ENCODE measurements at regions not wholly inside any gene's neighbourhood (a gene's known extent, or its start where the extent isn't known, plus 50 kb on each side); places are given as distances from the start of the nearest gene placed in this dataset.
"Not testable (repeated sequence)": the region's sequence is repeated elsewhere in the genome, so short reads cannot be mapped to it uniquely, and the experiment has no call there.

DNA sequence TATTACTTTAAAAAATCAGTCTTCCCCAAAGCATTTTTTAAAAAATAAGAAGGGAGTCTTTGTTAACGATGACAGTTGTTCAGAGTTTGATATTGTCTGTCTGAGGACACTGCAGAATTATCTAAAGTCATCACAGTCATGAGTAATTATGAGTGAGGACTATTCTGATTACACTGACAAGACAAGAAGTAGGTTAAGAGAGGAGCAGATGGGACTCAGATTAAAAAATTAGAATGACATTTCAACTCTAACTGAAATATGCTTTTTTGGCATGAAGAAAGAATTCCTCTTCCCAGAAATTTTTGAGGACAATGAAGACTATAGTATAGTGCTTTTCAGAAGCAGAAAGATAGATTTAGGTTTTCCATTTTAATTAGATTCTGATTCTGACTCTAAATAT lies 456.5 kb downstream of the EPHA7 start:
- DNase-seq (ENCODE audit: extremely low spot score, insufficient read length, low read depth): no peak
- no peak for FAIRE-seq

DNA sequence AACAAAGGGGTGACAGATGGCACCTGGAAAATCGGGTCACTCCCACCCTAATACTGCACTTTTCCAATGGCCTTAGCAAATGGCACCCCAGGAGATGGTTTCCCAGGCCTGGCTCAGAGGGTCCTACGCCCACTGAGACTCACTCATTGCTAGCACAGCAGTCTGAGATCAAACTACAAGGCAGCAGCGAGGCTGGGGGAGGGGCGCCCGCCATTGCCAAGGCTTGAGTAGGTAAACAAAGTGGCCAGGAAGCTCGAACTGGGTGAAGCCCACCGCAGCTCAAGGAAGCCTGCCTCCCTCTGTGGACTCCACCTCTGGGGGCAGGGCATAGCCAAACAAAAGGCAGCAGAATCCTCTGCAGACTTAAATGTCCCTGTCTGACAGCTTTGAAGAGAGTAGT lies 467.2 kb downstream of the EPHA7 start:
- FAIRE-seq; DNase-seq (ENCODE audit: extremely low spot score, insufficient read length, low read depth): not testable (repeated sequence)

GRCh38 chr6:92945799-92946198 lies 473.6 kb downstream of the EPHA7 start:
- no peak for FAIRE-seq
- no peak for DNase-seq (ENCODE audit: extremely low spot score, insufficient read length, low read depth)

GRCh38 chr6:92944132-92944531 lies 475.2 kb downstream of the EPHA7 start:
- FAIRE-seq: no peak
- no peak for DNase-seq (ENCODE audit: extremely low spot score, insufficient read length, low read depth)

- no peak for DNase-seq (ENCODE audit: extremely low spot score, insufficient read length, low read depth)
- FAIRE-seq: no peak
Measured at GRCh38 chr6:92942549-92942948, 476.8 kb downstream of the EPHA7 start.

DNA sequence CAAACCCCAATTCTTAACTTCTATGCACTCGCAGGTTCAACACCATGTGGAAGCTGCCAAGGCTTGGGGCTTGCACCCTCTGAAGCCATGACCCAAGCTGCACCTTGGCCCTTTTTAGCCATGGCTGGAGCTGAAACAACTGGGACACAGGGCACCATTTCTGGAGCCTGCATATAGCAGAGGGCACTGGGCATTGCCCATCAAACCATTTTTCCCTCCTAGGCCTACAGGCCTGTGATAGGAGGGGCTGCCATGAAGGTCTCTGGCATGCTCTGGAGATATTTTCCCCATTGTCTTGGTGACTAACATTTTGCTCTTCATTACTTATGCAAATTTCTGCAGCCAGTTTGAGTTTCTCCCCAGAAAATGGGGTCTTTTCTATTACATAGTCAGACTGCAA lies 484.7 kb downstream of the EPHA7 start:
- FAIRE-seq (no peak), DNase-seq (ENCODE audit: extremely low spot score, insufficient read length, low read depth) (no peak)

- FAIRE-seq (no peak), DNase-seq (ENCODE audit: extremely low spot score, insufficient read length, low read depth) (no peak)
Measured at GRCh38 chr6:92930171-92930570, 489.2 kb downstream of the EPHA7 start.

GRCh38 chr6:92922216-92922806 lies 497.0 kb downstream of the EPHA7 start:
- no peak for DNase-seq (ENCODE audit: extremely low spot score, insufficient read length, low read depth)
- no peak for FAIRE-seq

DNA sequence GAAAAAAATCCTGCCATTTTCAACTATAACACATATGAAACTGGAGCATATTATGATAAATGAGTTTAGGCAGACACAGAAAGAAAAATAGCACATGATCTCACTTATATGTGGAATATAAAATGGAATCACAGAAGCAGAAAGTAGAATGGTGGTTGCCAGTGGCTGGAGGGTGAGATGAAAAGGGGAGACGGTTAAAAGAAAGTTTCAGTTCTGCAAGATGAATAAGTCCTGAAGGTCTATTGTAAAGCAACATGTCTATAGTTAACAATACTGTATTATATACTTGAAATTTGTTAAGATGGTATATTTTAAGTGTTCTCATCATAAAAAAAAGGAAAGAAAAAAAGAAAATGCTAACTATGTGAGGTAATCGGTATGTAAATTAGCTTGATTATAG lies 503.9 kb downstream of the EPHA7 start:
- no peak for FAIRE-seq
- no peak for DNase-seq (ENCODE audit: extremely low spot score, insufficient read length, low read depth)

GRCh38 chr6:92911301-92911700 lies 508.1 kb downstream of the EPHA7 start:
- FAIRE-seq (no peak), DNase-seq (ENCODE audit: extremely low spot score, insufficient read length, low read depth) (no peak)

DNA sequence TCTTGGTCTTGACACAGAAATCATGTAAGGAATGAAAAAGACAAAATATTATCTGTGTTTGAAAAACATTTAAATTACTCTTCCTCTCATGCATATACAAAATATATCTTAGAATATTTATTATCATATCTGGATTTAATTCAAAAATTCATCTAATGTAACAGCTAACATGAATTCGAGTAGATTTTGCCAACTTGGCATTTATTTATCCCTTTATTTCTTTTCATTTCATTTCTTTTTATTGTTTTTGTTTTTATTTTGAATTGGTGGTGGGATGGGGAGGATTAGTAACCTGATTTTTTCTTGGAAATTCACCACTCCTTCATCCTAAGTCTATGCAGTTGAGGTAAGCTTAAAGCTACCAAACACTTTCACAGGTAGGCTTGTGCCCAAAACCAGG lies 508.7 kb downstream of the EPHA7 start:
- DNase-seq (ENCODE audit: extremely low spot score, insufficient read length, low read depth) (no peak), FAIRE-seq (no peak)

DNA sequence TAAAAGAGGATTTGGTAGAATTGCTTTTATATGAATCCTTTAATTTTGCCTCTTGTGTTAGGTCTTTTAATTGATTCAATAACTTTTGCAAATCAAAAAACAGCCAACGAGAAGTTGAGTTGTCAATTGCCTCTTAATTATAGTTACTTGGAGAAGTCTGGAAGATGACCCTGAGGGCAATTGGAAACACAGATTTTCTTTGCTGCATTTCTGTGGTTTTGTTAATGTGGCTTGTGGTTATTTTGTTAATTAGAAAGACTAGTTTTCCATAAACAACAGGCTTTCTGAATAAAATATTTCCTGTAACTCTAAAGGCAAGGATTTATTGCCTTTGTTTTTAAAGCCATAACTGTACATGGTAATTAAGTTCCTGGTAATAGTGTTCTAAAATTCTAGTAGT lies 513.0 kb downstream of the EPHA7 start:
- DNase-seq (ENCODE audit: extremely low spot score, insufficient read length, low read depth) (no peak), FAIRE-seq (no peak)

DNA sequence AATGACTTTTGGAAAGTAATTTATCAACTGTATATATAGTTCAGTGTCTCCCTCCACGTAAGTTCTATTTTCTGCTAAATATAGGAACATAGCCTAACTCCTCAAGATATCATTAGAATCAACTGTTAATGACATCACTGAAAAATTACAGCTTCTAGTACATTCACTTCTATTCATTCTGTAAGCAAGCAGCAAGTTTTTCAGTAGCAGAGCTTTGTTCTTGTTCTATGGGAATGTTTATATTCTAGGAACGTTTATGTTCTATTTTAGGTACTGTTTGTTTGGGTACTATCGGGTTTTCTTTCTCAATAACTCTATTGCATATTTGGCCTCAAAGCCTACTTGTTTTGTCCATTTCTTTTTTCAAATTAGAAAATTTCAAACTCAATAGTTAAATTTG lies 525.6 kb downstream of the EPHA7 start:
- no peak for FAIRE-seq
- no peak for DNase-seq (ENCODE audit: extremely low spot score, insufficient read length, low read depth)

DNA sequence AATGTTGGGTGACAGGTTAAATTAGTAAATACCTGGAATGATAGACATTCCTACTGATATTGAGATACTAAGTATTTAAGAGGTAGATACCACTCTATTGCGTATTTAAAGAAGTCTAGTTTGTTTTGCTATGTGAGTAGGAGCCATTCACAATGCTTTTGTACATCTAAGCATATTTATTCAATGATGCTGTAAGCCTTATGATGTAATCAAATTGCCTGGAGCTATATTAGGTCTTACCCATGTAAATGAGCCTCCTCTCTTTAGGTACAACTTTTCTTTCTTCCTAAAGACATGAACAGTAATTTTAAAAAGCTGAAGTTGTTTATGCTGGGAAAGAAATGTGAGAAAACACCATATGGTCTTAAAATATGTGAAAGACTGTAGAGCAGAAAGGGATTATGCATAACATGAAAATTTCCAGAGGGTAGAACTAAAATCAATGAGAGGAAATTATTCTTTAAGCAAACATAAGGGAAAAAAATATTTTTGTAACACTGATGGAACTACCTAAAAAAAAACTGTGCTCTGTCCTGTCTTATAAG lies 526.7 kb downstream of the EPHA7 start:
- no peak for DNase-seq (ENCODE audit: extremely low spot score, insufficient read length, low read depth)
- no peak for FAIRE-seq

DNA sequence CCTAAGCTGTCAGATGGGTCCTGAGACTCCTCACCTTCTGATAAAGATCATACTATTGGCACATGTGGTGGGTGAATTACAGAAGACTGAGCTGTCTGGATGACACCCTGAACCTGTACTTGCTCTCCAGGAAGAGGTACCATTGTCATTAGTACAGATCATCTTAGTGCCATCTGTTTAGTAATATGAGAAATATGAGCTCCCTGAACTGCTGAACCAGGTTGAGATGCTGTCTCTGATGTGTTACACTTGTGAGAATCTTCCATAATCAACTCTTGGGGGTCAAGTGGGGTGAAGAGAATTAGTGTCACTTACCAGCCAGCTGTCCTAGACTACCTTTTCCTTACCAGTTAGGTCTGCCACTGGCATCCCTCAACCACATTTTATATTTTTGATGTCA lies 531.0 kb downstream of the EPHA7 start:
- DNase-seq (ENCODE audit: extremely low spot score, insufficient read length, low read depth): no peak

DNA sequence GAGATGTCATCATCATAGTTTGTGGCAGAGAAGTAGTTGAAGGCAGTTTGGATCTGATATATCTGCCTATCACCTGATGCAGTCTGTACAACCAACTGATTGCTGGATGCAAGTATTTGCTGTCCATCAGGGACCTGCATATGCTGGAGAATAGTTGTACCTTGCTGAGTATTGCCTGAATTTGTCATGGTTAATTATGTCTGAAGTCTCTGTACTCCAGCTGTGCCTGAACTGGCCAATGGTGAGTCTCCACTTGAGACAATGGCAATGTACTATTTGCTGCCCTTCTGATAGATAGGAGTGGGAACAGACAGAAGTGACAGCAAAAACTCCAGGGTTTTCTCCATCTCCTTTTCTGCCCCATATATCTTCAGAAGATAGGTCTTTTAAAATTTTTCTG lies 531.5 kb downstream of the EPHA7 start:
- DNase-seq (ENCODE audit: extremely low spot score, insufficient read length, low read depth) (no peak), FAIRE-seq (no peak)

More for the DNA sequence above, 531.0 kb downstream of the EPHA7 start:
- no peak for FAIRE-seq

- DNase-seq (ENCODE audit: extremely low spot score, insufficient read length, low read depth): no peak
- no peak for FAIRE-seq
Measured at GRCh38 chr6:92879526-92879925, 539.8 kb downstream of the EPHA7 start.

- no peak for DNase-seq (ENCODE audit: extremely low spot score, insufficient read length, low read depth)
Measured at GRCh38 chr6:92864966-92865555, 554.3 kb downstream of the EPHA7 start.

DNA sequence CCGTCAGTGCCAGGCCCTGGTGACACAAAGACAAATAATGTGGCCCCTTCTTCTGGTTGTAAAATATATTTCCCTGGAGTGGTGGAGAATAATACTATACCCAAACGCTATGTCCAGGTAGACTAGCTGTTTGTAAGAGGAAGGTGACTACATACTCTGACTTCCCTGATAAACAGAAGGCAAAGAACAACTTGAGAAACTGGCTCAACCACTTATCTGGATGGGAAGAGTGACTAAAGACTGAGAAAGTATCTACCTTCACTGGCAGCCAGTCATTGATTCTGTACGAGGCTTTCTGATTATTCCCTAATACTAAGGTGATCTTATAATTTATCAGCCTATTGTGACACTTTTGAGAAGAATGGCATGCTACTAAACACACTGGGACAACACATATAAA lies 569.7 kb downstream of the EPHA7 start:
- no peak for FAIRE-seq
- DNase-seq (ENCODE audit: extremely low spot score, insufficient read length, low read depth): no peak

More at GRCh38 chr6:92864966-92865555, 554.3 kb downstream of the EPHA7 start:
- FAIRE-seq: no peak

DNA sequence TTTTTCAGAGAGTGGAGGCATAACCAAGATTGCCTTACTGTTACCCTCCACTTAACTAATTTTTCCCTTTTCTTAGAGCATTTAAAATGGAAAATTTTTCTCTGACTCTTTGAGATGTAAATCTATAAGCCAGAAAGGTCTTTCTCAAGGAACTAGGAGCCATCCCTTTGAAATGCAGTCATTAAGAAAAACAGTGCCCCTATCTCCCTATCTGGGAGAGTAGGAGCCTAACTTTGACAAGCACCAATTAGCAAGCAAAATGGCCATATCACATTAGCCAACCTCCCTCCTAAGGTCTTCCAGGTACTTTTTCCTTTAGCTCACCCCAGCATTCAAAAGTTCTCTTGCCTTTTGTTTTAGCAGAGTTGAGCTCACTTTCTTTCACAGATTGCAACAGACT lies 570.5 kb downstream of the EPHA7 start:
- no peak for DNase-seq (ENCODE audit: extremely low spot score, insufficient read length, low read depth)

DNA sequence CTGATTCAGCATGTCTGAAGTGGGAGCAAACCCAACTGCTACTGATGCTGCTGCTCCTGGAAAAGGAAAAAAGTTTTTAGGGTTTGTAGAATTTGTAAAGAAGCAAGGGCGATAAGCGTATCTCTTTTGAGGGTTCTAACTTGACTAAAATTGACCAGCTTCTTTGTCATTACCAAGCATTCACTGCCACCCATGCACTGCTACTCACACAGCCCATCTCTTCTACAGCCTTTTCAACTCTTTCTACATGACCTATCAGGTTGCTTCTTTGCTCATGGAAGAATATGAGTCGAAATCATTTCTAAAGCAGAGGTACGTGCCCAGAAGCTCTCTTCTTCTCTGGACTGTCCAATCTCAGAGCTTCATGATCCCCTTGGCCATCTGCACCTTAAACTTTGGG lies 570.9 kb downstream of the EPHA7 start:
- DNase-seq (ENCODE audit: extremely low spot score, insufficient read length, low read depth) (no peak), FAIRE-seq (no peak)

More for the DNA sequence above, 570.5 kb downstream of the EPHA7 start:
- no peak for FAIRE-seq

DNA sequence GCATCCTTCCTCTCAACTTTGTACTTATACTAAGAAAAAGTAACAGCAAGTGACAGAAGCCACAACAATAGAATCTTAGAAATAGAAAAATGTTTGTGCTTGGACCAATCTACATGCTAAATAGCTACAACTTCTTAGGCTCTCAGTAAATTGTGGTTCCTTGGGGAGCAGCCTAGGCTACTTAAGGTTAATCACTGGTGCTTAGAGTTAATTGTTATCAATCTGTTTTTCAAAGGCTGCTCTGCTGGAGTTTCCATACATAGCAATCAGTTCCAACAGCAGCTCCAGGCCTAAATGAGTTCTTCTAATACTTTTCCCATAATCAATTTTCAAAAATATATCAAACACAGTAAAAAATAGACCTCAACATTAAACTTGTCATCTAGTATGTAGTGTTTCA lies 571.4 kb downstream of the EPHA7 start:
- DNase-seq (ENCODE audit: extremely low spot score, insufficient read length, low read depth) (no peak), FAIRE-seq (no peak)

All from GM18507 (cell line).